A549 (cell line): ENCODE measurements at regions not wholly inside any gene's neighbourhood (a gene's known extent, or its start where the extent isn't known, plus 50 kb on each side); places are given as distances from the start of the nearest gene placed in this dataset.

ENCODE experiments used
- POLR2AphosphoS2 ChIP-seq: conservative IDR thresholded peaks from 2 replicates; pipeline ENCODE4 v1.6.1; 2012; ENCODE audit warnings: low read length, improper control_type of control experiment, inconsistent platforms
- TF ChIP-seq, protein P1 (sequence below): fragments of >200 bp; sonication (Bioruptor Twin); formaldehyde crosslinking; IDR thresholded peaks from 3 replicates; pipeline ENCODE4 v1.5.1; 2016

GRCh38 chr9:93822229-93822628 lies 132.9 kb downstream of the BARX1 start:
- no peak for TF ChIP-seq POLR2AphosphoS2
- TF ChIP-seq, protein P1, sequence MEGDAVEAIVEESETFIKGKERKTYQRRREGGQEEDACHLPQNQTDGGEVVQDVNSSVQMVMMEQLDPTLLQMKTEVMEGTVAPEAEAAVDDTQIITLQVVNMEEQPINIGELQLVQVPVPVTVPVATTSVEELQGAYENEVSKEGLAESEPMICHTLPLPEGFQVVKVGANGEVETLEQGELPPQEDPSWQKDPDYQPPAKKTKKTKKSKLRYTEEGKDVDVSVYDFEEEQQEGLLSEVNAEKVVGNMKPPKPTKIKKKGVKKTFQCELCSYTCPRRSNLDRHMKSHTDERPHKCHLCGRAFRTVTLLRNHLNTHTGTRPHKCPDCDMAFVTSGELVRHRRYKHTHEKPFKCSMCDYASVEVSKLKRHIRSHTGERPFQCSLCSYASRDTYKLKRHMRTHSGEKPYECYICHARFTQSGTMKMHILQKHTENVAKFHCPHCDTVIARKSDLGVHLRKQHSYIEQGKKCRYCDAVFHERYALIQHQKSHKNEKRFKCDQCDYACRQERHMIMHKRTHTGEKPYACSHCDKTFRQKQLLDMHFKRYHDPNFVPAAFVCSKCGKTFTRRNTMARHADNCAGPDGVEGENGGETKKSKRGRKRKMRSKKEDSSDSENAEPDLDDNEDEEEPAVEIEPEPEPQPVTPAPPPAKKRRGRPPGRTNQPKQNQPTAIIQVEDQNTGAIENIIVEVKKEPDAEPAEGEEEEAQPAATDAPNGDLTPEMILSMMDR, result no peak
